Neural crest cell (in vitro differentiated cells): ENCODE measurements at regions not wholly inside any gene's neighbourhood (a gene's known extent, or its start where the extent isn't known, plus 50 kb on each side); places are given as distances from the start of the nearest gene placed in this dataset.

Source experiments
- DNase-seq: peaks from one replicate; pipeline ENCODE4 v3.0.0; 2021; ENCODE audit warnings: low read depth, mixed read lengths, low spot score
- H3K27ac Mint-ChIP-seq: one replicate; pipeline ENCODE4 v1.8.0; 2021; ENCODE audit warnings: mild to moderate bottlenecking, mixed read lengths; ENCODE audit not compliant: unreplicated experiment
- H3K27me3 Mint-ChIP-seq: 2 replicates; pipeline ENCODE4 v1.8.0; 2021; ENCODE audit warnings: low read depth, mild to moderate bottlenecking, mixed read lengths
- H3K36me3 Mint-ChIP-seq: 2 replicates; pipeline ENCODE4 v1.8.0; 2021; ENCODE audit warnings: low read depth, mild to moderate bottlenecking, mixed read lengths
- H3K4me1 Mint-ChIP-seq: 2 replicates; pipeline ENCODE4 v1.8.0; 2021; ENCODE audit warnings: mixed read lengths
- H3K4me3 Mint-ChIP-seq: one replicate; pipeline ENCODE4 v1.8.0; 2021; ENCODE audit warnings: mild to moderate bottlenecking, mixed read lengths
- H3K9me3 Mint-ChIP-seq: 2 replicates; pipeline ENCODE4 v1.8.0; 2021; ENCODE audit warnings: mixed read lengths
- TF ChIP-seq, protein P1 (sequence below): fragments of 200-600 bp; sonication (generic); conservative IDR thresholded peaks from 2 replicates; pipeline ENCODE4 v1.5.0; 2021; ENCODE audit warnings: antibody characterized with exemption, mild to moderate bottlenecking

DNA sequence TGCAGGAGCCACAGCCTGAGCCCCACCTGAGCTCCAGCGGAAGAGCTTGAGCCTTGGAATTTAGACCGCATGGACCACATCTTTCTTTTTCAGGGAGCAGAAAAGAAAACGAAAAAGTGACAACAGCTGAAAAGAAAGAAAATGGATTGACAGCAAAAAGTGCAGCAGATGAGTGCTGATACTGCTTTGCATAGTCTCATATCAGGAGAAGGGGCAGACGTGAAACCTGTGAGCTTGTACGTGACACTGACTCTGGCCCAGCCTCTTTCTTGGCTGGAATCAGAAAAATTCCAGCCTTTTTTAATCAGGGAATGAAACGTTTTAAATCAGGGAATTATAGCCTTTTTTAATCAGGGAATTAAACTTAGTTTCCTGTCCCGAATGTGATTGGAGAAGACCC, 1296.5 kb downstream of the TMEM121 start:
- Mint-ChIP-seq H3K27me3 (no peaks in the 10 kb centered on the region), H3K4me3 (no peak overlapping the region), H3K4me1 (no peaks in the 10 kb centered on the region), H3K9me3 (peaks cover 4% of the 10 kb centered on the region), H3K27ac (no peak overlapping the region), H3K36me3 (no peaks in the 10 kb centered on the region)
- TF ChIP-seq, protein P1, sequence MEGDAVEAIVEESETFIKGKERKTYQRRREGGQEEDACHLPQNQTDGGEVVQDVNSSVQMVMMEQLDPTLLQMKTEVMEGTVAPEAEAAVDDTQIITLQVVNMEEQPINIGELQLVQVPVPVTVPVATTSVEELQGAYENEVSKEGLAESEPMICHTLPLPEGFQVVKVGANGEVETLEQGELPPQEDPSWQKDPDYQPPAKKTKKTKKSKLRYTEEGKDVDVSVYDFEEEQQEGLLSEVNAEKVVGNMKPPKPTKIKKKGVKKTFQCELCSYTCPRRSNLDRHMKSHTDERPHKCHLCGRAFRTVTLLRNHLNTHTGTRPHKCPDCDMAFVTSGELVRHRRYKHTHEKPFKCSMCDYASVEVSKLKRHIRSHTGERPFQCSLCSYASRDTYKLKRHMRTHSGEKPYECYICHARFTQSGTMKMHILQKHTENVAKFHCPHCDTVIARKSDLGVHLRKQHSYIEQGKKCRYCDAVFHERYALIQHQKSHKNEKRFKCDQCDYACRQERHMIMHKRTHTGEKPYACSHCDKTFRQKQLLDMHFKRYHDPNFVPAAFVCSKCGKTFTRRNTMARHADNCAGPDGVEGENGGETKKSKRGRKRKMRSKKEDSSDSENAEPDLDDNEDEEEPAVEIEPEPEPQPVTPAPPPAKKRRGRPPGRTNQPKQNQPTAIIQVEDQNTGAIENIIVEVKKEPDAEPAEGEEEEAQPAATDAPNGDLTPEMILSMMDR = no peak
- DNase-seq = no peak

DNA sequence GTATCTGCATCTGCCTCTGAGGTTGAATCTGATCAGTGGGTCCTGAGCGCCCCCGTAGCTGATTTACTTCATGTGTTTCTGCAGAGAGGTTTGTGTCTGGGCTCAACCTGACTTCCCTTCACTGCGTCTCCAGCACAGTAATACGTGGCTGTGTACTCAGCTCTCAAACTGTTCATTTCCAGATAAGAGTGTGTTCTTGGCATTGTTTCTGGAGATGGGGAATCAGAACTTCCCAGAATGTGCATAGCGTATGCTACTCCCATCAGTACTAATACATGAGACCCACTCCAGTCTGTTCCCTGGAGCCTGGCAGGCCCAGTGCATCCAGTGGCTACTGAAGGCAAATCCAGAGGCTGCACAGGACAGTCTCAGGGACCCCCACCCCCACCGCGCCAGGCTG, 1297.2 kb downstream of the TMEM121 start:
- TF ChIP-seq, protein P1 = no peak
- H3K27ac Mint-ChIP-seq = no peak overlapping the region
- no peaks in the 10 kb centered on the region for H3K4me1 Mint-ChIP-seq
- peaks cover 4% of the 10 kb centered on the region for H3K36me3 Mint-ChIP-seq
- no peaks in the 10 kb centered on the region for H3K27me3 Mint-ChIP-seq
- H3K4me3 Mint-ChIP-seq = no peak overlapping the region
- H3K9me3 Mint-ChIP-seq = peaks cover 10% of the 10 kb centered on the region
- DNase-seq = no peak

DNA sequence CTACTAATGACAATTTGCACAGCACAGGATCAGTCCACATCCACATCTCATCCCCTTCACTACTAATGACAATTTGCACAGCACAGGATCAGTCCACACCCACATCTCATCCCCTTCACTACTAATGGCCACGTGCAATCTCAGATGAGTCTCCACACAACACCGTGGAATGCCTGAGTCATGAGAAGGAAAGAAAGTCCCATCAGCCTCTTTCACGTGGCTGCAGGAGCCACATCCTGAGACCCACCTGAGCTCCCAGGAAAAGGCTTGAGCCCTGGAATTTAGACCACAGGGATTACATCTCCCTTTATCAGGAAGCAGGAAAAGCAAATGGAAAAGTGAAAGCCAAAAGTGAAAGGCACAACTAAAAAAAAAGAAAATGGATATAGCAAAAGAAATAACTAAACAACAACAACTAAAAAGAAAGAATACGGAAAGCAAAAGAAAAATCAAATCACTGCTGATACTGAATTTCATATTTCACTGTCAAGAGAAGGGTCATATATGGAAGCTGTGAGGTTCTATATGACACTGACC, 1300.5 kb downstream of the TMEM121 start:
- Mint-ChIP-seq H3K27ac (no peak overlapping the region), H3K4me1 (no peaks in the 10 kb centered on the region), H3K36me3 (peaks cover 9% of the 10 kb centered on the region), H3K4me3 (no peak overlapping the region), H3K9me3 (peaks cover 15% of the 10 kb centered on the region), H3K27me3 (no peaks in the 10 kb centered on the region)
- TF ChIP-seq, protein P1 = no peak
- no peak for DNase-seq

DNA sequence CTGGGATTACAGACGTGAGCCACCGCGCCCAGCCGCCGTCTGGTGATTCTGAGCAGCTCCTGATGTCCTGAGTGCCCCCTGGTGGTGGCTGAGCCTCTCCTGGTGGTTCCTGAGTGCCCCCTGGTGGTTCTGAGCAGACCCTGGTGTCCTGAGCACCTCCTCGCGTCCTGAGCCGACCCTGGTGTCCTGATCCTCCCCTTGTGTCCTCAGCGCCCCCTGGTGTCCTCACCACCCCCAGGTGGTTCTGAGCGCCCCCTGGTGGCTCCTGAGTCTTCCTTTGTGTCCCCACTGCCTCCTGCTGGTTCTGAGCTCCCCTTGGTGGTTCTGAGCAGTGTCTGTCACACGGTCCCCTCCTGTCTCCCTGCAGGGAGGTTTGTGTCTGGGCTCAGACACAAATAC, 1304.9 kb downstream of the TMEM121 start:
- H3K36me3 Mint-ChIP-seq = peaks cover 11% of the 10 kb centered on the region
- DNase-seq = no peak
- no peaks in the 10 kb centered on the region for H3K4me1 Mint-ChIP-seq
- no peak overlapping the region for H3K27ac Mint-ChIP-seq
- TF ChIP-seq, protein P1 = no peak
- H3K4me3 Mint-ChIP-seq = no peak overlapping the region
- peaks cover 33% of the 10 kb centered on the region for H3K9me3 Mint-ChIP-seq
- H3K27me3 Mint-ChIP-seq = no peaks in the 10 kb centered on the region

DNA sequence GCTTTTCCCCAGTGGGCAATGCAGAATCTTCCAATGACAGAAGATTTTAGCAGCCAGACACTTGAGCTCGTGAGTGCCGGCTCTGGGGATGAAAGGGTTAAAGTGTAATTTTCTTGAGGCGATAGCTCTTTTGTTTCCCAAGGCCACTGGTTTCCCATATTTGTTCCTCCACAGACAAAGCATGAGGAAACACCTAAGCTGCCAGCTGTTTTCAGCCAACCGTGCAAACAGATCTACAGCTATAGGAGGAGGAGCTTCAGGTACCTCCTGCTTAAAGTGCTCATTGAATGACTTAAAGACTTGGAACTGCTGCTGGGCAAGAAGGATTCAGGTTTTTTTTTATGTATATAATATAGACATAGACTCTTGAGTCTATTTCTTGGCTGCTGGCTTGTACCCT, 1311.5 kb downstream of the TMEM121 start:
- no peaks in the 10 kb centered on the region for H3K27me3 Mint-ChIP-seq
- TF ChIP-seq, protein P1 = no peak
- H3K4me1 Mint-ChIP-seq = no peaks in the 10 kb centered on the region
- peaks cover 32% of the 10 kb centered on the region for H3K9me3 Mint-ChIP-seq
- H3K27ac Mint-ChIP-seq = no peak overlapping the region
- DNase-seq = no peak
- peaks cover 8% of the 10 kb centered on the region for H3K36me3 Mint-ChIP-seq
- H3K4me3 Mint-ChIP-seq = no peak overlapping the region
